IPS DF 19.7 (cell line): ENCODE measurements at regions not wholly inside any gene's neighbourhood (a gene's known extent, or its start where the extent isn't known, plus 50 kb on each side); places are given as distances from the start of the nearest gene placed in this dataset.
"Not testable (repeated sequence)": the region's sequence is repeated elsewhere in the genome, so short reads cannot be mapped to it uniquely, and the experiment has no call there.

Experiments
- DNase-seq: peaks from one replicate; pipeline ENCODE4 v3.0.0-alpha.2; 2013; ENCODE audit warnings: low read depth, low spot score

GRCh38 chr2:196277002-196277401 is 105.6 kb upstream of the STK17B start:
- DNase-seq: no peak

GRCh38 chr2:196278491-196278911 is 107.1 kb upstream of the STK17B start:
- DNase-seq: no peak

- DNase-seq: no peak
These were observed 108.2 kb upstream of the STK17B start for GRCh38 chr2:196279541-196279940.

- DNase-seq: no peak
These were observed 112.9 kb upstream of the STK17B start for GRCh38 chr2:196284144-196284844.

GRCh38 chr2:196284866-196285557 is 113.6 kb upstream of the STK17B start:
- no peak for DNase-seq

- no peak for DNase-seq
These were observed 115.4 kb upstream of the STK17B start for GRCh38 chr2:196286821-196287220.

GRCh38 chr2:196287523-196287922 is 116.1 kb upstream of the STK17B start:
- DNase-seq: no peak

GRCh38 chr2:196288006-196288538 is 116.7 kb upstream of the STK17B start:
- DNase-seq: no peak

GRCh38 chr2:196289000-196289399 is 117.6 kb upstream of the STK17B start:
- DNase-seq: no peak

GRCh38 chr2:196290136-196290535 is 118.8 kb upstream of the STK17B start:
- no peak for DNase-seq

- DNase-seq: no peak
These were observed 119.2 kb upstream of the STK17B start for GRCh38 chr2:196290569-196290968.

- no peak for DNase-seq
These were observed 120.0 kb upstream of the STK17B start for GRCh38 chr2:196291426-196291825.

- DNase-seq: no peak
These were observed 120.8 kb upstream of the STK17B start for GRCh38 chr2:196291873-196292800.

GRCh38 chr2:196293751-196294515 is 122.6 kb upstream of the STK17B start:
- DNase-seq: no peak

GRCh38 chr2:196294516-196294909 is 123.1 kb upstream of the STK17B start:
- no peak for DNase-seq

- no peak for DNase-seq
These were observed 123.6 kb upstream of the STK17B start for GRCh38 chr2:196295005-196295404.

- DNase-seq: not testable (repeated sequence)
These were observed 126.8 kb upstream of the STK17B start for GRCh38 chr2:196298106-196298723.

GRCh38 chr2:196307775-196308305 is 136.5 kb upstream of the STK17B start:
- no peak for DNase-seq

- DNase-seq: no peak
These were observed 138.3 kb upstream of the STK17B start for GRCh38 chr2:196309691-196310090.

GRCh38 chr2:196314157-196314556 is 142.8 kb upstream of the STK17B start:
- no peak for DNase-seq
